HepG2 (cell line): ENCODE measurements at regions not wholly inside any gene's neighbourhood (a gene's known extent, or its start where the extent isn't known, plus 50 kb on each side); places are given as distances from the start of the nearest gene placed in this dataset.

ENCODE experiments used
- AKNA ChIP-seq: sonication (generic); formaldehyde crosslinking; IDR thresholded peaks from 2 replicates; pipeline ENCODE4 v1.4.0; 2020; ENCODE audit warnings: missing genetic modification reagents, borderline replicate concordance
- CCAR2 ChIP-seq: fragments of 200-400 bp; formaldehyde crosslinking; optimal IDR thresholded peaks from 2 replicates; pipeline ENCODE3; 2018; ENCODE audit warnings: low read depth, mild to moderate bottlenecking, low read length, moderate library complexity
- CSRNP2 ChIP-seq: sonication (generic); formaldehyde crosslinking; conservative IDR thresholded peaks from 2 replicates; pipeline ENCODE4 v1.8.0; 2022; ENCODE audit warnings: low read depth, missing genetic modification reagents
- ESRRA ChIP-seq: sonication (generic); formaldehyde crosslinking; IDR thresholded peaks from 2 replicates; pipeline ENCODE4 v1.5.1; 2020; ENCODE audit warnings: mild to moderate bottlenecking, low read depth, missing genetic modification reagents
- FOXC1 ChIP-seq: sonication (generic); formaldehyde crosslinking; IDR thresholded peaks from 2 replicates; pipeline ENCODE4 v1.8.0; 2022; ENCODE audit warnings: mild to moderate bottlenecking, missing genetic modification reagents, borderline replicate concordance
- HDAC1 ChIP-seq: sonication (generic); formaldehyde crosslinking; IDR thresholded peaks from 2 replicates; pipeline ENCODE4 v1.5.1; 2020; ENCODE audit warnings: mild to moderate bottlenecking, missing genetic modification reagents
- ISL2 ChIP-seq: sonication (generic); formaldehyde crosslinking; IDR thresholded peaks from 2 replicates; pipeline ENCODE4 v1.5.0; 2020; ENCODE audit warnings: missing genetic modification reagents
- LCORL ChIP-seq, 2 experiments: fragments of 450-650 bp in 1 of 2; sonication (generic) in 1 of 2; formaldehyde crosslinking in 1 of 2; IDR thresholded peaks; 2 replicates each; pipeline versions ENCODE4 v1.5.0 to v1.6.1; 2017 to 2020; ENCODE audit warnings: antibody characterized with exemption in 1 of 2, missing genetic modification reagents in 1 of 2
- MIXL1 ChIP-seq: IDR thresholded peaks from 2 replicates; pipeline ENCODE4 v1.6.1; 2016
- NFYC ChIP-seq: IDR thresholded peaks from 2 replicates; pipeline ENCODE4 v1.6.1; 2016; ENCODE audit warnings: missing genetic modification reagents, missing compliant biosample characterization
- NPAS2 ChIP-seq: sonication (generic); formaldehyde crosslinking; IDR thresholded peaks from 2 replicates; pipeline ENCODE4 v1.8.0; 2022; ENCODE audit warnings: mild to moderate bottlenecking, missing genetic modification reagents, borderline replicate concordance
- RORA ChIP-seq: sonication (generic); formaldehyde crosslinking; IDR thresholded peaks from 2 replicates; pipeline ENCODE4 v1.5.0; 2020; ENCODE audit warnings: mild to moderate bottlenecking, missing genetic modification reagents, moderate library complexity
- THAP11 ChIP-seq: IDR thresholded peaks from 2 replicates; pipeline ENCODE4 v1.6.1; 2016; ENCODE audit warnings: missing biosample characterization, missing genetic modification reagents
- ZNF281 ChIP-seq: sonication (generic); formaldehyde crosslinking; IDR thresholded peaks from 2 replicates; pipeline ENCODE4 v1.4.0; 2020; ENCODE audit warnings: missing genetic modification reagents, borderline replicate concordance
- ZNF296 ChIP-seq: sonication (generic); formaldehyde crosslinking; conservative IDR thresholded peaks from 2 replicates; pipeline ENCODE4 v1.5.0; 2020; ENCODE audit warnings: mild to moderate bottlenecking, missing genetic modification reagents
- ZNF362 ChIP-seq: sonication (generic); formaldehyde crosslinking; IDR thresholded peaks from 2 replicates; pipeline ENCODE4 v1.4.0; 2020; ENCODE audit warnings: missing genetic modification reagents, mild to moderate bottlenecking, borderline replicate concordance
- ZNF570 ChIP-seq: sonication (generic); formaldehyde crosslinking; IDR thresholded peaks from 2 replicates; pipeline ENCODE4 v1.4.0; 2020; ENCODE audit warnings: mild to moderate bottlenecking, missing genetic modification reagents, borderline replicate concordance
- ZNF850 ChIP-seq: sonication (generic); formaldehyde crosslinking; conservative IDR thresholded peaks from 2 replicates; pipeline ENCODE4 v1.9.0; 2021; ENCODE audit warnings: mild to moderate bottlenecking, missing genetic modification reagents

- TF ChIP-seq CSRNP2 (CRISPR knock-in tag) (no peak), AKNA (CRISPR knock-in tag) (no peak), ZNF362 (CRISPR knock-in tag) (no peak), ISL2 (CRISPR knock-in tag) (no peak), ESRRA (CRISPR knock-in tag) (peak; percentile 31; the same call in 1 of the 2 replicates), CCAR2 (no peak), HDAC1 (CRISPR knock-in tag) (peak; percentile 39; the same call in 1 of the 2 replicates), NFYC (CRISPR knock-in tag) (no peak), ZNF281 (CRISPR knock-in tag) (0 out of 2 replicates have a peak, but pooled peaks have one; percentile 21), NPAS2 (CRISPR knock-in tag) (no peak), ZNF850 (CRISPR knock-in tag) (no peak), ZNF296 (no peak), ZNF570 (CRISPR knock-in tag) (no peak), MIXL1 (no peak), RORA (CRISPR knock-in tag) (no peak), THAP11 (CRISPR knock-in tag) (no peak), FOXC1 (CRISPR knock-in tag) (no peak), LCORL (IDR thresholded peaks at IDR 0.05) (no peak), LCORL (CRISPR knock-in tag; IDR thresholded peaks at IDR 0.05) (peak; percentile 66)
Observed at GRCh38 chr21:43274022-43274945, 105.5 kb downstream of the CRYAA start (continued).
